MM.1S (cell line): ENCODE measurements at regions not wholly inside any gene's neighbourhood (a gene's known extent, or its start where the extent isn't known, plus 50 kb on each side); places are given as distances from the start of the nearest gene placed in this dataset.

ENCODE experiments used
- CTCF ChIP-seq: fragments of 300-600 bp; sonication (generic); IDR thresholded peaks from 2 replicates; pipeline ENCODE4 v1.5.1; 2016; ENCODE audit warnings: antibody characterized with exemption, low read length, mixed read lengths
- EZH2 ChIP-seq: fragments of 300-600 bp; sonication (generic); optimal IDR thresholded peaks from 2 replicates; pipeline ENCODE3; 2017; ENCODE audit warnings: low read depth, mild to moderate bottlenecking, antibody characterized with exemption, low read length, mixed read lengths

- TF ChIP-seq CTCF (no peak), EZH2 (no peak)
These were observed 150.1 kb downstream of the TPRA1 start for GRCh38 chr3:127440384-127440783.
